Left lung (tissue), 4 donors: ENCODE measurements at regions not wholly inside any gene's neighbourhood (a gene's known extent, or its start where the extent isn't known, plus 50 kb on each side); places are given as distances from the start of the nearest gene placed in this dataset.
A peak's percentile ranks its signal among the peaks of the same experiment; 100 is the strongest.

Source experiments
- ATAC-seq: fragments of 200-7000 bp; cut with Tn5 transposase; one replicate; pipeline ENCODE4 v1.9.1; 2020; ENCODE audit warnings: moderate library complexity
- DNase-seq, 4 donors: peaks; one replicate each; pipeline ENCODE4 v3.0.0-alpha.2; 2013 to 2020
- H3K27ac ChIP-seq, 2 donors: fragments of 200-600 bp; sonication (generic) in 1 of 2; one replicate each; pipeline versions ENCODE4 v1.5.0 to v1.8.0; 2020 to 2021
- H3K27me3 ChIP-seq, 2 donors: fragments of 200-600 bp; sonication (generic) in 1 of 2; one replicate each; pipeline versions ENCODE4 v1.5.0 to v1.8.0; 2020 to 2021
- H3K36me3 ChIP-seq, 2 donors: fragments of 200-600 bp; sonication (generic) in 1 of 2; one replicate each; pipeline versions ENCODE4 v1.5.0 to v1.8.0; 2020 to 2021
- H3K4me1 ChIP-seq, 2 donors: fragments of 200-600 bp; one replicate each; pipeline ENCODE4 v1.8.0; 2021
- H3K4me3 ChIP-seq, 2 donors: fragments of 200-600 bp; sonication (generic) in 1 of 2; one replicate each; pipeline versions ENCODE4 v1.5.0 to v1.8.0; 2020 to 2021; ENCODE audit warnings: mild to moderate bottlenecking in 1 of 2
- H3K9me3 ChIP-seq, 2 donors: fragments of 200-600 bp; sonication (generic) in 1 of 2; one replicate each; pipeline versions ENCODE4 v1.5.0 to v1.8.0; 2020 to 2021
- CTCF ChIP-seq, 2 donors: fragments of 200-600 bp; sonication (generic) in 1 of 2; IDR thresholded peaks; one replicate each; pipeline versions ENCODE4 v1.5.0 to v1.8.0; 2021; ENCODE audit warnings: antibody characterized with exemption in 2 of 2
- intact Hi-C, 2 donors: fragments of 100-400 bp; cut with DNase I; formaldehyde crosslinking; loops; one replicate each; pipeline versions ENCODE4 v1.11.2 to v1.14.2; 2022
- donor health status: DM: no; HTN: yes; CAD: no.
- donor health status: DM: no; HTN: no; CAD: no.

DNA sequence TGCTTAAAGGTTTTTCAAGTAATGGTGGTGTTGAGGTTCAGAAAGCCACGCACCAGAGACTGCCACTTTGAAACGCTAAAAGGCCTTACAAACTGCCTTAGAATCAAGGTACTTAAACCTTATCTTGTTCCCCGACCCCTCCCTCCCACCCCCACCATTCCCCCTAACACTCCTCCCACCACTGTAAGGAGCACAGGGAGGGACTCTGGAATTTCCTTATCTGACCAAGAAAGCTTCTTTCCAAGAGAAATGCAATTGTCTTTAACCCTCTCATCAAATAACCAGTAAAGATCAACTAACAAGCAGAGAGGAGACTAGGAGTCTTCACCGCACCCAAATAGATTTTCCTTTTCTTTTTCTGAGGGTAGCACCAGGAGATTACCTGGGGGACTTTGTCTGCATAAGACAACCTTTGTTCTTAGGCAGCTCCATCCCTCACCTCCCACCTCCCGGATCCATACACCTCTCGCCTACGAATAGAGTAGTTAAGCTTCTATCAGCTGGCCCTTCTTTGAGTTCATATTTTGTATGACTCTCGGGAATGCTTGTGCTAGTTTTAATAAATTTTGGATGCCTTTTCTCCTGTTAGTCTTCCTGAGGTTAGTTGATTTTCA, 137.7 kb upstream of the ADGRL2 start:
- no peak for TF ChIP-seq CTCF (IDR thresholded peaks at IDR 0.05)
- H3K27ac ChIP-seq = no peak overlapping the region
- H3K36me3 ChIP-seq = no peaks in the 10 kb centered on the region
- ATAC-seq (no peak), DNase-seq (no peak)
- no peak overlapping the region for H3K4me3 ChIP-seq
- intact Hi-C loops = no loop called here
- no peaks in the 10 kb centered on the region for H3K9me3 ChIP-seq
- H3K4me1 ChIP-seq = no peaks in the 10 kb centered on the region
- H3K27me3 ChIP-seq = no peaks in the 10 kb centered on the region

GRCh38 chr1:81660286-81660685, 140.4 kb upstream of the ADGRL2 start:
- ATAC-seq = no peak
- intact Hi-C loops = no loop called here
- no peak for TF ChIP-seq CTCF (IDR thresholded peaks at IDR 0.05)
- Histone ChIP-seq H3K27ac (no peak overlapping the region), H3K4me1 (no peaks in the 10 kb centered on the region), H3K27me3 (no peaks in the 10 kb centered on the region), H3K4me3 (no peak overlapping the region), H3K36me3 (no peaks in the 10 kb centered on the region), H3K9me3 (no peaks in the 10 kb centered on the region)
- DNase-seq = no peak

GRCh38 chr1:81654657-81655056, 146.1 kb upstream of the ADGRL2 start:
- Histone ChIP-seq H3K27me3 (no peaks in the 10 kb centered on the region), H3K27ac (no peak overlapping the region), H3K36me3 (no peaks in the 10 kb centered on the region), H3K9me3 (no peaks in the 10 kb centered on the region), H3K4me1 (no peaks in the 10 kb centered on the region), H3K4me3 (no peak overlapping the region)
- intact Hi-C loops = no loop called here
- ATAC-seq = no peak
- no peak for DNase-seq
- no peak for TF ChIP-seq CTCF (IDR thresholded peaks at IDR 0.05)

- no peak for DNase-seq
- TF ChIP-seq CTCF (IDR thresholded peaks at IDR 0.05) = no peak
- no peak overlapping the region for H3K4me3 ChIP-seq
- no peaks in the 10 kb centered on the region for H3K36me3 ChIP-seq
- ATAC-seq = no peak
- H3K9me3 ChIP-seq = no peaks in the 10 kb centered on the region
- no peak overlapping the region for H3K27ac ChIP-seq
- intact Hi-C loops = no loop called here
- H3K4me1 ChIP-seq = no peaks in the 10 kb centered on the region
- H3K27me3 ChIP-seq = no peaks in the 10 kb centered on the region
These were observed 146.6 kb upstream of the ADGRL2 start for GRCh38 chr1:81654147-81654546.

- no peak overlapping the region for H3K27ac ChIP-seq
- no peak for TF ChIP-seq CTCF (IDR thresholded peaks at IDR 0.05)
- no peaks in the 10 kb centered on the region for H3K36me3 ChIP-seq
- no peaks in the 10 kb centered on the region for H3K27me3 ChIP-seq
- intact Hi-C loops = no loop called here
- no peak overlapping the region for H3K4me3 ChIP-seq
- H3K4me1 ChIP-seq = no peaks in the 10 kb centered on the region
- DNase-seq (peak in 1 of 4 donors; percentile 37), ATAC-seq (peak; percentile 22)
- no peaks in the 10 kb centered on the region for H3K9me3 ChIP-seq
These were observed 150.0 kb upstream of the ADGRL2 start for GRCh38 chr1:81650776-81651175.
